NCI-H1930 (cell line): ENCODE measurements at regions not wholly inside any gene's neighbourhood (a gene's known extent, or its start where the extent isn't known, plus 50 kb on each side); places are given as distances from the start of the nearest gene placed in this dataset.

ENCODE experiments used
- DNase-seq, 2 experiments: peaks; one replicate each; lab custom pipeline; 2025; lab: John Stamatoyannopoulos, UW

DNA sequence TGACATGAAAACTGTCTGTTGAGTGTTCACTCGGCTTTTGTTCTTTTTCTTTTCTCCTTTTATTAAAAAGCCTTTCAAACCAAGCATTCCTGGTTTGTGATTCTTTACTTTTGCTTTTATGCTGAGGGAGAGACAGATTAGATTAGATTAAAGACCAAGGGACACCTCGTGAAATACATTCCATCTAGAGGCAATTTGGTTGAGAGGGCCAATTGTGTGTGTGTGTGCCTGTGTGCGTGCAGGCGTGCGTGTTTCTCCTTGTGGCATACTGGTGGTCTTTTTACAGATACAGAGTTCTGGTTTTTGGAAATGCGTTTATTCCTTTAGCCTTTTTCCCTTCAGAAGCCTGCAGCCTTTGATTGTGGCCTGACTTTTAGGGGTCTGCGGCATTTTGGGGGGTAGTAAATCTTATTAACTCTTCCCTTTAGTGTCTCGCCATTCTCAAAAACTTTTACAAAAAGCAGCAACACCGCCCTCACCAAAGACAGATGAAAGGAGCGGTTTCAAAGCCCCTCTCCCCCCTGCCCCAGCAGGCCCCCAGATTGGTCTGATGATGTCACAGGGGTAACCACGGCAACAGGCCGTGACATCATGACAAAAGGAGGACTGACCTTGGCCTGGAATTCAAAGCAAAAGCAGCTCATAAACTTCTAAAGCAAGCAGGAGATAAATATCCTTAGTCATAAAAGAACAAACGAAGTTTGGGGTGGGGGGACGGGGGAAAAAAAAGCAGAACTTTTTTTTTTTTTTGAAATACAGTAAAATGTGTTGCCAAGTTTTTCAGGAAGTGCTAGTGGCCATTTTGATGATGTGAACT is 84.1 kb upstream of the TBX3 start:
- DNase-seq = no peak

GRCh38 chr12:114767084-114767760 is 83.2 kb upstream of the TBX3 start:
- no peak for DNase-seq

DNA sequence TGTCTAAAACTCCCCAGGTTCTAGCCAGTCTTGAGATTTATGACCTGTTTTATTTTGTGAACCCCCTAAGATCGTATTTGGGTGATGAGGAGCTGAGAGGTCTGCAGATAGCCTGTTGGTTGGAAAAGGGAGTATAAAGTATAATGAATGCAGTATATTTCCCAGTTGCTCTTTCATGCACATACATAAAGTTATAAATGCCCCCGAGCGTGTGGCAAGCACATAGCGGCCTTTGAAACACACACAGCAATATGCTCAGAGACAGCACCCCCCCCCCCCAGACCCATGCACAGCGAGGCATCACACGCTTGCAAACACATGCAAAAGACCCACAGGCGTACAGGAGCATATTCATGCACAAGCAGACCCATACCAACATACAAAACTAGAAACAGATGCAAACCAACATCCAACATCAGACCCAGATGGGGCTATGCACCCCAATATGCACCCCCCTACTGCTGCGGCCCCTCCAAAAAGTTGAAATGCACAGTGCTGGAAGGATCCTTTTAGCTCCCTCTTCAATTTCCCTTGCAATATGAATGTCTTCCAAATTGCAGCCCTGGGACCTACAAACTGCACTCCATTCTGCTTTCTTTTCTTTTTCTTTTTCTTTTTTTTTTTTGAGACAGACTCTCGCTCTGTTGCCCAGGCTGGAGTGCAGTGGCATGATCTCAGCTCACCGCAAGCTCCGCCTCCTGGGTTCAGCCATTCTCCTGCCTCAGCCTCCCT is 82.2 kb upstream of the TBX3 start:
- DNase-seq = no peak

DNA sequence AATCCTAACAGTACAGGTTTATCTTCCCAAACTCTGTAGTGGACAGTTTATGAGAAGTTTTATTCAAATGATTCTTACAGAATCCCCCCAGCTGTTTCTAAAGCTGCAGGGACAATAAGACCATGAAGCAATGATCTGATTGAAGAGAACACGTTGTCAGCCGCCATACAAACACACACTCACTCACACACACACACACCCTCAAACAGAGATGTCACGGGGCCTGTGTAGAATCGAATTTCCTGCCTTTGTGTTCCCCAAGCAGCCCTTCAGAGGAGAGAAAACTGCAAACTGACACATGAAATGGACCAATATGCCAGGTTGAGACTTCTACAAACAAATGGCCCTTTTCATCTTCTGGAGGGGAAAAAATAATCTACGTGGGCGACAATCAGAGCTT is 80.5 kb upstream of the TBX3 start:
- no peak for DNase-seq

DNA sequence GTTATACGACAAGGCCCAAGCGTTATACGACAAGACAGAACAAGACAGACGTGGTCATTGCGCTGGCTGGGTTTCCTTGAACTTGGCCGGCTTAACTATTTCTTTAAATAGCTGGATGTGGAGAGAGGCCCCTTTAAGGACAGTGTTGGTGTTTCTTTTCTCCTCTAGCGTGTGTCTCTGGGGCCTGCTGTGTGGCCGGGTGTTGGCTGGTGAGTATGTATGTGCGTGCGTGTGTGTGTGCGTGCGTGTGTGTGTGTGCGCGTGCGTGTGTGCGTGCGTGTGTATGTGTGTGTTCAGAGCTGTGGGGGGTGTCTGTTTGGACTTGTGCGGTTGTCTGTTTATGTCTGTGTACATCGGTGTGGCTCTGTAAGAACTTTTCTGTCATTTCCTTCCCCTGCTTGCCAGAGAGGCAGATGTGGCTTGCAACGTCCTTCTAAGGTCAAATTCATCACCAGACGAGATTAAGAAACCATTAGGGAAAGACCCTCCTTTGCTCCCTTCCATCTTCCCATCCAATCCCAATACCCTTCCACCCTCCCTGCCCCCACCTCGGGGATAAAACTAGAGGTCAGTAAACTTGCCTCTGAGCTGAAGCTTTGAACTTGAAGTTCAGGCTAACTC is 78.6 kb upstream of the TBX3 start:
- no peak for DNase-seq

GRCh38 chr12:114760151-114760877 is 76.3 kb upstream of the TBX3 start:
- no peak for DNase-seq

GRCh38 chr12:114759635-114760034 is 75.7 kb upstream of the TBX3 start:
- no peak for DNase-seq

DNA sequence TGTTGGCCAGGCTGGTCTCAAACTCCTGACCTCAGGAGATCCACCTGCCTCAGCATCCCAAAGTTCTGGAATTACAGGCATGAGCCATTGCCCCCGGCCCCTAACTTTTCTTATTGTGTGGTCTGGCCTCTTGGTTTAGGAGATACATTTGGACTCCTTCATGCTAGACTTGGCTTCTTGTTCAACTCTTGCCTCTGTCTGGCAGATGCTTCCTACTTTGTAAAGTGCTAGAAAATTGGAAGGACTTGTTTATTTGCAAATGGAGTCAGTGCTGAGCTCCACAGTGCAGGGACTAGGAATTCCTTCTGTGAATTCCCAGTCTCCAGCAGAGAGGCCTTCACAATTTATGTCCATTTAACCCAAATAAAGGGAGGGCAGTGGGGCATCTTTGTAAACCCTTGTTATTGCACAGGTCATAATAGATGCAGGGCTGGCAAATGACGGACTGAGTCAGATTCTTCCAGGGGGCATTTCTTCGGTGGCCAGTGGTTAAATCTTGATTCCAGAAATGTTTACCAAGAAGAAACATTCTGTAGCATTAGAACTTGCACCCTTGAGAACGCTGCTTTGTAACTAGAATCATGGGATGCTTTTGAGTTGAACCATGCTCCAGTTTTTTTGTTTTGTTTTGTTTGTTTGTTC is 73.8 kb upstream of the TBX3 start:
- no peak for DNase-seq

GRCh38 chr12:114752217-114752616 is 68.2 kb upstream of the TBX3 start:
- DNase-seq = no peak

DNA sequence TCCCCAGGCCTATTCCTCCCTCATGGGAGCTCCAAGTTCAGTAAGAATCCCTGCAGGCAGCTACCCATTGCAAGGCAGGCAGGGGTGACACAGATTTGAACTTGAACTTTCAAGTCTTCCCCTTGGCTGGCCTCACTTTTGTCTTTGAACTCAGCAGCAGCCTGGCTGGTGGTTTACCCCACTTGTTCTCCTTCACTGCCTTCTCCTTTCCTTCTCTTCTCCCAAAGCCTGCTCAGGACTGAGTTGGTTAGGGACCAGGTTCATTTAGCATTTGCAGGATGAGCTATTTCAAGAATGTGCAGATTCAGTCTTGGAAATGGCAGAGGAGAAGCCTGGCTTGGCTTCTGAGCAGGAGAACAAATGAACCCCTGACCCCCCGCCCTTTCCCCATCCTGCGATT is 67.7 kb upstream of the TBX3 start:
- DNase-seq = no peak

DNA sequence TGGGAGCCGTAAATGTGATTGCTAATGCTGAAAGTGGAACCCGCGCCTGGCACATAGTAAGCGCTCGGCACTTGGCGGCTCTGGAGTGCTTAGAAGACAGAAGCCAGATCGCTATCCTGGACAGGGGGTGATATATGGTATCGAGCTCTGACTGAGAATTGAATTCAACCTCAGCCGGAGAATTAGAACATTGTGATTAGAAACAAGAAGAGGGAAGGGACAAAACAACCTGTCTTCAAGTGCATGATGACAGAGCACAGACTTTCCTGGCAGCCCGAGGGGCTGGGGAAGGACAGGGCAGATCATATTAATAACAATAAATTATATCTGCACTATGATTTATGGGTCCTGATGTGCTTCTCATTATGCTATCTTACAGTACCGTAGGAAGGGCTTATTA is 66.9 kb upstream of the TBX3 start:
- no peak for DNase-seq

DNA sequence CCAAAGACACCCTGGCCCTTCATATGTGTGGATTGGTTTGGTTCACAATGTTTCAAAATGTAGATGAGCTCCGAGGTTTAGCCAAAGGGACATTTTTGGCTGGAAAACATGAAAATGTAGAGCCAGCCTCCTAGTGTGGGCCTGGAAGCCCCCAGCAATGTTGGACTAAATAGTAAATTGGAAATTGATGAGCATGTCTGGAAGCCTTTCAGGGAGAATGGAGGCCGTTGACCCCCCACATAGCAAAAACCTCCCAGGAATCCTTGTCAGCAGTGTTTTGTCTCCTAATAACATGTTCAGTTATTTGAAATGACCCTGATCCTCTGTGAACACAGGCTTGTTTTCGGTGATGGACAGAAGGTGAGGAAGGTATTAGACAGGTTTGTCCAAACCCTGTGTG is 65.1 kb upstream of the TBX3 start:
- DNase-seq = no peak

- DNase-seq = no peak
Measured at GRCh38 chr12:114747012-114747858, 63.3 kb upstream of the TBX3 start.

GRCh38 chr12:114746297-114747011 is 62.5 kb upstream of the TBX3 start:
- no peak for DNase-seq

DNA sequence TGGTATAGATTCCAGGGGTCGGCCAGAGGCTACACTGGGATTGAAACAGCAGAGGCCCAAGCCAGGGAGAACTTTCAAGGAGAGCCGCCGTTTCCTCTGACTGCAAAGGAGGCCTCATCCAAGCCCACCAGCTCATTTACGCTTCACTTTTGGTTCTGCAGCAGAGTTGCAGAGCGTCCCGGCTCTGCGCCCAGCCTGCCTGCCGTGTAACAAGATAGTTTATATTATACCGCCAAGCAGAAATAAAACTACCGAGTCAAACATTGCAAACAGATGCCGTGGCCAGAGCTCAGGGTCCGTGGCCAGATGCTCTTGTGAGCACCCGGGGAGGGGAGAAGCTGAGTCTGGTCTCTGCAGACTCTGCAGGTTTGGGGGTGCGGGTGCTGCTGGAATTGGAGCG is 60.7 kb upstream of the TBX3 start:
- DNase-seq = no peak

DNA sequence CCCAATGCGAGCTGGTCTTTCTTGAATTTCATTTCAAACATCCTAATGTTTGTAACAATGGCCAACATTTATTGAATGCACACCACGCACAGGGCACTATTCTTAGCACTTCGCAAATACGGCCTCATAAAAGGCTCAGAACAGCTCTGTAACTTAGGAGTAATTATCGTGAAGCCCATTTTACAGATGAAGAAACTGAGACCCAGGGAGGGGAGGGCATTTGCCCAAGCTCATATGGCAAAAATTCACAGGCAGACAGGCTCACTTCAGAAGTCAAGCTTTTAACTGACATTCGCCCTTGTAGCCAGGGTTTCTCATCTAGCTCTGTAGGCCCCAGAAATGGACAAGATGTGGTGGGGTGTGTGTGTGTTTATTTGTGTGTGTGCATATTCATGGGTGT is 60.3 kb upstream of the TBX3 start:
- no peak for DNase-seq

DNA sequence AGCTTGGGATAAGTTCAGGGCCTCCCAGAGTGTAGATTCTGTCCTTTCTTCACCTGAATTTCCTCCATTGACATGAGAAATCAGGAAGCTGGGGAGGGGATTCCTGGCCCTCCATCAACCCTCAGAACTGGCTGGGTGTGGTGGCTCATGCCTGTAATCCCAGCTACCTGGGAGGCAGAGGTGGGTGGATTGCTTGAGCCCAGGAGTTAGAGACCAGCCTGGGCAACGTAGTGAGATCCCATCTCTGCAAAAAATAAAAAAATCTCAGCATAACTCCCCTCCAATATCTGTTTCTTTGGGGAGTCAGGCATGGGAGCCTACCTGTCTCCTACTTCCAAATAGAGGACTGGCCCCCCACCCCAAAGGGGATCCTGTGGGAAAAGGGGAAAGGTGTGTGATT is 59.8 kb upstream of the TBX3 start:
- no peak for DNase-seq

DNA sequence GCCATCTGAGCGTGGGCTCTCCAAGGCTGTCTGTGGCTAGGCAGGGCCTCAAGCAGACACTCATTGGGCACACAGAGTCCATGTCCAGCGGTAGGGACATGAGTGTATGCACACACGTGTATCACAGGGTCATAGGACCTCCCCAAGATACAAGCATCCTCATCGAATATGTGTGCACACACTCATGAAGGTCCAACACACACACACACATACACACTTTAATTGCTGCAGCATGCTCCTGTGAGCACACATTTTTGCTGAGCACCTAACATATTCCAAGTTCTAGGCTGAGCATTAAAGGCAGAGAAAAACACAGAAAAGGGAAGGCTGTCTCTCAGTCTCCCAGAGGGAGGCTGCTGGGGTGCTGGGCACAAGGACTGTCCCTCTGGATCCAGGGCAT is 59.3 kb upstream of the TBX3 start:
- no peak for DNase-seq

- DNase-seq = no peak
Measured at GRCh38 chr12:114742363-114742762, 58.4 kb upstream of the TBX3 start.

GRCh38 chr12:114741940-114742339 is 58.0 kb upstream of the TBX3 start:
- no peak for DNase-seq
